A673 (cell line): ENCODE measurements at regions not wholly inside any gene's neighbourhood (a gene's known extent, or its start where the extent isn't known, plus 50 kb on each side); places are given as distances from the start of the nearest gene placed in this dataset.

Experiments
- EZH2 ChIP-seq: fragments of 200-600 bp; sonication (generic); IDR thresholded peaks from 2 replicates; pipeline ENCODE4 v1.6.1; 2017; ENCODE audit warnings: borderline replicate concordance, low read depth, mild to moderate bottlenecking, mixed read lengths, antibody characterized with exemption, low read length; ENCODE audit not compliant: poor library complexity, severe bottlenecking
- TF ChIP-seq, protein P1 (sequence below): fragments of 300-800, 200-600 bp; sonication (generic); conservative IDR thresholded peaks from 2 replicates; pipeline ENCODE4 v1.5.1; 2017; ENCODE audit warnings: low read depth, mild to moderate bottlenecking, antibody characterized with exemption, low read length, moderate library complexity, mixed read lengths

GRCh38 chr2:76000425-76000824, 289.7 kb upstream of the GCFC2 start:
- TF ChIP-seq, protein P1, sequence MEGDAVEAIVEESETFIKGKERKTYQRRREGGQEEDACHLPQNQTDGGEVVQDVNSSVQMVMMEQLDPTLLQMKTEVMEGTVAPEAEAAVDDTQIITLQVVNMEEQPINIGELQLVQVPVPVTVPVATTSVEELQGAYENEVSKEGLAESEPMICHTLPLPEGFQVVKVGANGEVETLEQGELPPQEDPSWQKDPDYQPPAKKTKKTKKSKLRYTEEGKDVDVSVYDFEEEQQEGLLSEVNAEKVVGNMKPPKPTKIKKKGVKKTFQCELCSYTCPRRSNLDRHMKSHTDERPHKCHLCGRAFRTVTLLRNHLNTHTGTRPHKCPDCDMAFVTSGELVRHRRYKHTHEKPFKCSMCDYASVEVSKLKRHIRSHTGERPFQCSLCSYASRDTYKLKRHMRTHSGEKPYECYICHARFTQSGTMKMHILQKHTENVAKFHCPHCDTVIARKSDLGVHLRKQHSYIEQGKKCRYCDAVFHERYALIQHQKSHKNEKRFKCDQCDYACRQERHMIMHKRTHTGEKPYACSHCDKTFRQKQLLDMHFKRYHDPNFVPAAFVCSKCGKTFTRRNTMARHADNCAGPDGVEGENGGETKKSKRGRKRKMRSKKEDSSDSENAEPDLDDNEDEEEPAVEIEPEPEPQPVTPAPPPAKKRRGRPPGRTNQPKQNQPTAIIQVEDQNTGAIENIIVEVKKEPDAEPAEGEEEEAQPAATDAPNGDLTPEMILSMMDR: no peak
- TF ChIP-seq EZH2: no peak
